AG20443 (cell line): ENCODE measurements at regions not wholly inside any gene's neighbourhood (a gene's known extent, or its start where the extent isn't known, plus 50 kb on each side); places are given as distances from the start of the nearest gene placed in this dataset.

Source experiments
- DNase-seq: peaks from one replicate; pipeline ENCODE4 v3.0.0; 2012; ENCODE audit warnings: low spot score, mixed read lengths

DNA sequence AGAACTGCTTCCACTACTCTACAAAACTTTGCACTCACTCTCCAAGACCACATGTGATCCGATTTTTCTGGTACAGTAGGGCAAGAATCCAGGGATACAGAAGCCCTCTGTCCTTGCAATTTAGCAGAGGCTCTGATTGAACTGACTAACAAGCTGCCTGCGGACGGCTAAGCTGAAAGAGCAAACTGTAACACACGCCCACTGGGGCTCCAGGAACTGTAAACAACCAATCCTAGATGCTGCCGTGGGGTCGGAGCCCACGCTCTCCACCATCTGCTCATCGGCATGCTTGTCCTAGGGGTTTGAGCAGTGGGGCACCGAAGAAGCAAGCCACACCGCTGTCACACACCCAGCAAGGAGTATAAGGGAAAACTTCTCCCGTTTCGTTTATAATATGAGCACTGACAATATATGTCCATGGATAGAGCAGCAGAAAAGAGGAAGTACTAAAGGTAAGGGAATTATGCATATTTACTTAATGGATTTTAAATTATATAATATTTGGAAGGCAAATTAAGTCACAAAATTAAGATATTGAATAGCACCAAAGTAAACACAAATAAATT is 634.4 kb upstream of the POT1 start:
- DNase-seq = no peak

- DNase-seq = no peak
Measured at GRCh38 chr7:125563557-125563956, 633.9 kb upstream of the POT1 start.

DNA sequence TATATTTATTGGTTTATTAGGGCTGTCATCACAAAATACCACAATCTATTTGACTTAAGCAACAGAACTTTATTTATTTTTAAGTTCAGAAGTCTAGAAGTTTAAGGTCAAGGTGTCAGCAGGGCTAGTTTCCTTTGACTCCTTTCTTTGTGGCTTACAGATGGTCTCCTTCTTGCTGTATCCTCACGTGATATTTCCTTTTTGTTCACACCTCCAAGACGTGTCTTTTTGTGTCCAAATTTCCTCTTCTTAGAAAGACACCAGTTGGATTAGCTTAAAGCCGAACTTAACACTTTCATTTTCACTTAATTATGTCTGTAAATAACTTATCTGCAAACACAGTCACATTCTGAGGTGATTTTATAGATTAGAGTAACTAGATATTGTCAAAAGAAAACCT is 631.4 kb upstream of the POT1 start:
- no peak for DNase-seq

- no peak for DNase-seq
Measured at GRCh38 chr7:125559921-125560320, 630.3 kb upstream of the POT1 start.

DNA sequence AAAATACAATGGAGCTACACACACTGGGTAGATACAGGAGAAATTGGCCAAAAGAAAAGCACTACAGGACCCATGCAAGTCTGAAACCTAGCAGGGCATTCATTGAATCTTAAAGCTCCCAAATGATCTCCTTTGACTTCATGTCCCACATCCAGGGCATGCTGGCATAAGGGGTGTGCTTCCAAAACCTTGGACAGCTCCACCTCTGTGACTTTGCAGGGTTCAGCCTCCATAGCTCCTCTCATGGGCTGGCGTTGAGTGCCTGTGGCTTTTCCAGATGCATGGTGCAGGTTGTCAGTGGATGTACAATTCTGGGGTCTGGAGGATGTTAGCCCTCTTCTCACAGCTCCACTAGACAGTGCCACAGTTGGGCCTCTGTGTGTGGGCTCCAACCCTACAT is 626.3 kb upstream of the POT1 start:
- no peak for DNase-seq

GRCh38 chr7:125551008-125551407 is 621.4 kb upstream of the POT1 start:
- no peak for DNase-seq

DNA sequence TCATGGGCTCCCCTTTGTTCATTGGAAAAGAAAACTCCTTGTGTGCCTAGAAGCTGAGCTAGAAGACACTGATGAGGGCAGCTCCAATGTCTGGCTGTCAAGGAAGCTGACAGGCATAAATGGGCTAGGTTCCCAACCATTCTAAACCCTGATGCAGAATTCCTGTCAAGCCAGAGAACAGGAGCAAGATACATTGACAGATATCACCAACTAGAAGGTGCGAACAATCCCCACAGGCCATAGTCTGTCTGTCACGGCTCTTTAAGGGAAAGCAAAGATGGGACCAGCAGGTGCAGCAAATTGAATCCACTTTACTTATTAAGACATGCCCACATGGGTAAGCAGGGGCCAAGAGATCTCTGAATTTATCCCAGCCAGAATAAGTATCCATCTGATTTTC is 617.9 kb upstream of the POT1 start:
- DNase-seq = no peak

DNA sequence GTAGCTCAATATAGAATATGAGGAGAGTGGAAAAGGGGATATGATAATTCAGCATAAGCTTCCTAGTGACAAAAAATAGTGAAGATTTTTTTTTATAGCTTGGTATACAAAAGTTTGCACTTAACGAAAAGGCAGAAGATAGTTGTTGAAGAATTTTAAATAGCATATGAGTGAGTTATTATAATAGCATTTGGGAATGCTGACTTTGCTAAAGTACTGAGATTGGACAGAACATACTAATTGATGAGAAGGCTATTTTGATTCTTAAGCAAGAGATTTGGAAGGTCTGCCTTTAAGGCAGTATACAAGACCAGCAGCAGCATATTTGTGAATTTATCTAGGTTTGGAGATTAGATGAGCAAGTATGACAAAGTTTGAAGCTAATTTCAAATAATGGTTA is 600.9 kb upstream of the POT1 start:
- no peak for DNase-seq

DNA sequence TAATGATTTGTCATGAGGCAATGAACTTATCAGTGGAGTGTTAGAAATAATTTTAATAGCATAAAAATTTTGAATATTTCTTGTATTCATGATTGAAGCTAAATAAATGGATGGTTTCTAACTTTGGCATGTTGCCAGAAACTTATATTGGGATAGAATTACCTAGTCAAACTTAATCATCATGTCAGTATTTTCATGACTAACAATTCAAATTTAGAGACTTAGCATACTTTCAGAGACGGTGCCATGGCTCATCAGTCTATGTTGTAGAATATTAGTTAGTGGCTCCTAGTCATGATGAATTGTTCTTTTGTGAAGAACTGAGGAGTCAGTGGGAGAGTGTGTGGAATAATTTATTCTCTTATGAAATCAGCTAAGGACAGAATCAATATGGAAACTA is 599.6 kb upstream of the POT1 start:
- no peak for DNase-seq

- no peak for DNase-seq
Measured at GRCh38 chr7:125526958-125527357, 597.3 kb upstream of the POT1 start.

DNA sequence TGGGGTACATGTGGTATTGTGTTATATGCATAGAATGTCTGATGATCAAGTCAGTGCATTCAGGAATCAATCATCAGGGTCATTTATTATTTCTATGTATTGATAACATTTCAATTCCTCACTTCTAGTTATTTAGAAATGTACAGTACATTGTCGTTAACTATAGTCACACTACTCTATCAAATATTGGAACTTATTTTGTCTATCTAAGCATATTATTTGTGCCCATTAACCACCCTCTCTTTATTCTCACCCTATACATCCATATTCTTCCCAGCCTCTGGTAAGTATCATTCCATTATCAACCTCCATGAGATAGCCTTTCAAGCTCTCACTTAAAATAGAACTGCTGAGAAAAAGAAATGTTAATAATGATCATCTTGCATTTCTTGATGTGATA is 596.5 kb upstream of the POT1 start:
- DNase-seq = no peak

- no peak for DNase-seq
Measured at GRCh38 chr7:125516194-125516593, 586.6 kb upstream of the POT1 start.

DNA sequence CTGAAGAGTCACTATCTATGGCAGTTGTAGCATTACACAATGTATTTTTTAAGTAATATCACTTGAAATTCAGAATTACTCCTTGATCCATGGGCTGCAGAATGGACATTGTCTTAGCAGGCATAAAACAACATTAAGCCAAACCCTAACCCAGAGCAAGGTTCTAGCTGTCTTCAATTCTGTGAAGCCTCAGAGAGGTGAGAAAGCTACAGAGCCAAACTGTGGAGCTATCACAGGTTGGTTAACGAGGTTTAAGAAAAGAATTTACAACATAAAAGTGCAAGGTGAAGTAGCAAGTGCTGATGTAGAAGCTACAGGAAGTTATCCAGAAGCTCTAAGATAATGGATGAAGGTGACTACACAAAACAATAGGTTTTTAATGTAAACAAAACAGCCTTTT is 582.7 kb upstream of the POT1 start:
- DNase-seq = no peak

DNA sequence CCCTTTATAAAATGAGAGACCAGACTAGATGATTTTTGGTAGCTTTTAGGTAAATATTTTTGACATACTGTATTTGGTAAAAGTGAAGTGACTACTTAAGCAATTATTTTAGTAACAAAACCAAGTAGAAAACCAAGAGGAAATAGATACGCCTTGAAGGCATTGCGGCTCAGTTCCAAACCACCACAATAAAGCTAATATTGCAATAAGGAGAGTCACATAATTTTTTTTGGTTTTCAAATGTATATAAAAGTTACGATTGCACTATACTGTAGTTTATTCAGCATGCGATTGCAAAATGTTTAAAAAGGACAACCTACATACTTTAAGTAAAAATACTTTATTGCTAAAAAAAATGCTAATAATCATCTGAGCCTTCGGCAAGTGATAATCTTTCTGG is 581.7 kb upstream of the POT1 start:
- DNase-seq = no peak

- DNase-seq = no peak
Measured at GRCh38 chr7:125506331-125506730, 576.7 kb upstream of the POT1 start.

DNA sequence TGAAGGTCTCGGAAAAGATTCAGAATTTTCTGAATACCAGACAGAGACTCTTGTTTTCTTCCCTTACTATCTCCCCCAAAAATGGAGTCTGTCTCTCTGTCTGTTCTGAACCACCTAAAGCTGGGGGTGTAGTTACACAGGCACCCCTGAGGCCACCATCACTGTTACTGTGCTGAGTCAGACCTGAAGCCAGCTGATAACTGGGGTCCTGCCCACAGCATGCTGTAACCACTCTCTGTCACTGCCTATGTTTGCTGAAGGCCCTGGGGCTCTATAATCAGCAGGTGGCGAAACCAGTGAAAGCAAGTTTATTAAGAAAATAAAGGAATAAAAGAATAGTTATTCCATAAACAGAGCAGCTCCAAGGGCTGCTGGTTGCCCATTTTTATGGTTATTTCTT is 575.2 kb upstream of the POT1 start:
- DNase-seq = no peak

- DNase-seq = no peak
Measured at GRCh38 chr7:125495997-125496396, 566.4 kb upstream of the POT1 start.

DNA sequence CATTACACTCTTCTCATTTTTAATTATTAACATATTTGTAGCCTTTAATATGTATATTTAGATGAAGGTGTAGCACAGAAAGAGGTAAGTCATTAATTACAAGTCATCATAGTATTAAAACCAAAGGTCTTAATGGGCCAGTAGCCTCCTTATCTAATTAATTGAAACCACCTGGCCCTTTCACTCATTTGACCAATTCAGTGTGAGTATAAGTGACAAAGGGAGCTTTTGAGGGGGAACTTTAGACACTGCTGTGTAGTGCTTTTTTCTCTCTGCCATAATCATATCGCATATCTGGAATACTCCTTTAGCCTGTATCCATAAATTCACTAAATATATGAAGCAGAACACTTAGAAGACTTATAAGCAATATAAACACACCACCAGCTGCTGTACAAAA is 562.9 kb upstream of the POT1 start:
- DNase-seq = no peak

- DNase-seq = no peak
Measured at GRCh38 chr7:125491137-125491536, 561.5 kb upstream of the POT1 start.

DNA sequence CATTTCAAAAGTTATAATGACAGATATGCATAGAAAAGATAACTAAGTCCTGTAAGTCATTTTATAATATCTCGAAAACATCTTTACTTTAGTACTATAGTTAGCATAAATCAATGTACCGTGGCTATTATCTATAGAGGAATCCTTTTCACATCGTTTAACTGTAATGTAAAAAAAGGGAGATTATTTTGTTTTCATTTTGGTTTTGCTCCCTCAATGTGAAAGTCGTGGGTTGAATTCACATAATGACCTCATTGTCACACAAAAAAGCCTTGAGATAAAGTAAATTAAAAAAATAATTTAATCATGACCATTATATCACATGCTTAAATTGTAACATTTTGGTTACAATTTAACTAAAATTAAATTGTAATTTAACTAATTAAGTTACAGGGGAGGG is 560.5 kb upstream of the POT1 start:
- DNase-seq = no peak

GRCh38 chr7:125485223-125485622 is 555.6 kb upstream of the POT1 start:
- DNase-seq = no peak

- DNase-seq = no peak
Measured at GRCh38 chr7:125484755-125485154, 555.1 kb upstream of the POT1 start.

DNA sequence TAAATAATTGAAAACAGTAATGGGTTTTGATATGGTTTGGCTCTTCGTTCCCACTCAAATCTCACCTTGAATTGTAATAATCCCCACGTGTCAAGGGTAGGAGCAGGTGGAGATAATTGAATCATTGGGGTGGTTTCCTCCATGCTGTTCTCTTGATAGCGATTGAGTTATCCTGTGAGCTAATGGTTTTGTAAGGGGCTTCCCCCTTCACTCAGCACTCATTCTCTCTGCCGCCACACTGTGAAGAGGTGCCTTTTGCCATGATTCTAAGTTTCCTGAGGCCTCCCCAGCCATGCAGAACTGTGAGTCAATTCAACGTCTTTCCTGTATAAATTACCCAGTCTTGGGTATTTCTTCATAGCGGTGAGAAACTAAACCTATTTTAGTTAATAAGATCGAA is 551.7 kb upstream of the POT1 start:
- DNase-seq = no peak

- DNase-seq = no peak
Measured at GRCh38 chr7:125480762-125481161, 551.1 kb upstream of the POT1 start.

DNA sequence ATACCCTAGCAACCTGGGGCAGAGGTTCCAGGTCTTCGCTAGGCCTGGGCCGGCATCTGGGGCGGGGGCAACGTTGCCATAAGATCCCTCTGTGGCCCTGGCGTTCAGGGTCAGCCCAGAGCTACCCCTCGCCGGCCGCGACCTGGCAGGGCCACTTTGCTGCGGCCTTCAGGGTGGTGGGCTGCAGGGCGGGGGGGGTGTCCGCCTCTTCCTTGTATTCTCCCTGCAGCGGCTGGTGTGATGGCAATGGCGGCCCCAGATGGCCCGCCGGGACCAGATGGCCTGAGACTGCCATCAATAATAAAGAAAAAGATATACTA is 539.2 kb upstream of the POT1 start:
- DNase-seq = no peak
